ENCODE measurements at regions not wholly inside any gene's neighbourhood (a gene's known extent, or its start where the extent isn't known, plus 50 kb on each side); places are given as distances from the start of the nearest gene placed in this dataset.
"Not testable (repeated sequence)": the region's sequence is repeated elsewhere in the genome, so short reads cannot be mapped to it uniquely, and the experiment has no call there.

DNA sequence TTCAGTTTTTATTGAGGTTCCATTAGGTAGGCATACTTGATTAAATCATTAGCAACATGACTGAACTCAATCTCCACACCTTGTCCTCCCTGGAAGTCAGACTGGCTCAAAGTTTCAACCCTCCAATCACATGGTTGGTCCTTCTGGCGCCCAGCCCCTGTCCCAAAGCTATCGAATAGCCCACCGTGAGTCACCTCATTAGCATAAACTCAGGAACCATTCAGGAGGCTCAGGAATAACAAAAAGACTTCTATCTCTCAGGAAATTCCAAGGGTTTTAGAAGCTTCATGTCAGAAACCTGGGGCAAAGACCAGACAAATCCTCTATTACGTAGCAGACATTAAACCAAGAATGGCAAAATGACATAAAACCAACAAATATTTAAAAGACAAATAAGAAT lies 78.6 kb downstream of the RGS2 start:
- H3K4me3 ChIP-seq (ENCODE audit: low read depth, low read length), result no peak overlapping the region
- TF ChIP-seq, protein P1, sequence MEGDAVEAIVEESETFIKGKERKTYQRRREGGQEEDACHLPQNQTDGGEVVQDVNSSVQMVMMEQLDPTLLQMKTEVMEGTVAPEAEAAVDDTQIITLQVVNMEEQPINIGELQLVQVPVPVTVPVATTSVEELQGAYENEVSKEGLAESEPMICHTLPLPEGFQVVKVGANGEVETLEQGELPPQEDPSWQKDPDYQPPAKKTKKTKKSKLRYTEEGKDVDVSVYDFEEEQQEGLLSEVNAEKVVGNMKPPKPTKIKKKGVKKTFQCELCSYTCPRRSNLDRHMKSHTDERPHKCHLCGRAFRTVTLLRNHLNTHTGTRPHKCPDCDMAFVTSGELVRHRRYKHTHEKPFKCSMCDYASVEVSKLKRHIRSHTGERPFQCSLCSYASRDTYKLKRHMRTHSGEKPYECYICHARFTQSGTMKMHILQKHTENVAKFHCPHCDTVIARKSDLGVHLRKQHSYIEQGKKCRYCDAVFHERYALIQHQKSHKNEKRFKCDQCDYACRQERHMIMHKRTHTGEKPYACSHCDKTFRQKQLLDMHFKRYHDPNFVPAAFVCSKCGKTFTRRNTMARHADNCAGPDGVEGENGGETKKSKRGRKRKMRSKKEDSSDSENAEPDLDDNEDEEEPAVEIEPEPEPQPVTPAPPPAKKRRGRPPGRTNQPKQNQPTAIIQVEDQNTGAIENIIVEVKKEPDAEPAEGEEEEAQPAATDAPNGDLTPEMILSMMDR (IDR thresholded peaks at IDR 0.05; ENCODE audit: insufficient read depth, low read depth, low read length), result no peak
- DNase-seq (ENCODE audit: low read depth), result no peak

DNA sequence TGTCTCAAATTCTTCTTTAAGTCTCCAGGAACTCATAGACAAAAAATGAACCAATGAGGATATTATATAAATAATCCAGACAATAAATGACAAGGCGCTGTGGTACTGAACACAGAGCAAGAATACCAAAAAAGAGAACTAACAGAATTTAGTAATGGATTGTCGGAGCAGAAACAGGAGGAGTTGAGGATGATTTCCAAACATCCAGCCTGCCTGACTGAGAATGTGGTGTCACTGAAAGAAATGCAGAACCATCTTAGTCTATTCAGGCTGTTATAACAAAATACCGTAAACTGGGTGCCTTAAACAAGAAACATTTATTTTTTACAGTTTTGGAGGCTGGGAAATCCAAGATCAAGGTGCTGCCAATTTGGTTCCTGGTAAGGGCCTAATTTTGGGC lies 79.7 kb downstream of the RGS2 start:
- DNase-seq (ENCODE audit: low read depth), result no peak
- TF ChIP-seq, protein P1 (IDR thresholded peaks at IDR 0.05; ENCODE audit: insufficient read depth, low read depth, low read length), result no peak
- no peak overlapping the region for H3K4me3 ChIP-seq (ENCODE audit: low read depth, low read length)

DNA sequence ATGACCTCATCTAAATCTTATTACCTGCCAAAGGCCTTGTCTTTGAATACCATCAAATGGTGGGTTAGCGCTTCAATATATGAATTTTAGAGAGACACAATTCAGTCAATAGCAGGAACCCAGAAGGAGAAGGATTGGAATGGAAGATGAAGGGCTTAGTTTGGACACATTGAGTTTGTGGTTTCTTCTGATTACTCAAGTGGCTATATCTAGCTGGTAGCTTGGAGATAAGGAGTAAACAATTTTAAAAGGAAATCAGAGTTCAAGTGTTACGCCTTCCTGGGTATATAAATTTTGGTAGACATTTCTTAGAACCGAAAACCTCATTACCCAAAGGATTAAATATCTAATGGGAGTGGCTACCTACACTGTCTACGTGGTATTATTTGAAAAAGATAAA lies 80.2 kb downstream of the RGS2 start:
- DNase-seq (ENCODE audit: low read depth), result no peak
- no peak overlapping the region for H3K4me3 ChIP-seq (ENCODE audit: low read depth, low read length)
- TF ChIP-seq, protein P1 (IDR thresholded peaks at IDR 0.05; ENCODE audit: insufficient read depth, low read depth, low read length), result no peak

DNA sequence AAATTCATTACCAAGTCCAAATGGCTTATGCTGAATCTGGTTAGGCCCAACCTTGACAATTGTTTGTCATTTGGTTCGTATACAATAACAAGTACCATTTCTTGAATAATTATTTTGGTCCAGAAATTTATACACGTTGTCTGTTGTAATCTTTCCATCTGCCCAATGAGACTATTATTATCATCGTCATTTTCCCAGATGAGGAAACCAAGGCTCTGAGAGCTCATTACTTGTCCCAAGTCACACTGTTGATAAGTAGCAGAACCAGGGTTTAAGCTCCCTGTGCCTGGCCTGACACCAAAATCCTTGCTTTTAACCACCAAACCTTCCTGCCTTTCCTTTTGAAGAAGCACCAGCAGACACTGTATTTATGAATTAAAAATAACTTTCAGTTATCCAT lies 81.3 kb downstream of the RGS2 start:
- TF ChIP-seq, protein P1 (IDR thresholded peaks at IDR 0.05; ENCODE audit: insufficient read depth, low read depth, low read length), result no peak
- no peak overlapping the region for H3K4me3 ChIP-seq (ENCODE audit: low read depth, low read length)
- DNase-seq (ENCODE audit: low read depth), result no peak

DNA sequence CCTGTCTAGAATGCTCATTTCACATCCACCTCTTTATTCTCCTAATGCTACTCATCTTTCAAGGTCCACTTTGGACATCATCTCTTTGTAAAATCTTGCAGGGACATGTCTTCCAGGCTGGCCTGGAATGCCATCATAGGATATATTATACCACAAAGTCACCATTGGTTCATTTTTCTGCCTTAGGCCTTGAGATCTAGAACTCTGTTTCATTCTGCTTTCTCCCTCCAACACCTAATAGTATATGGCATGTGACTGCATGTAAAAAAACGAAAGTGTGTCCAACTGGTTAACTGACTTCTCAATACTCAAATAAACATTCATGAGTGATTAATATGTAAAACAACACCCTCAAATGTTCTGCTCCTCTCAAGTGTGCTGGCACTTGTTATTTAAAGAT lies 84.1 kb downstream of the RGS2 start:
- TF ChIP-seq, protein P1 (IDR thresholded peaks at IDR 0.05; ENCODE audit: insufficient read depth, low read depth, low read length), result no peak
- DNase-seq (ENCODE audit: low read depth), result no peak
- no peak overlapping the region for H3K4me3 ChIP-seq (ENCODE audit: low read depth, low read length)

DNA sequence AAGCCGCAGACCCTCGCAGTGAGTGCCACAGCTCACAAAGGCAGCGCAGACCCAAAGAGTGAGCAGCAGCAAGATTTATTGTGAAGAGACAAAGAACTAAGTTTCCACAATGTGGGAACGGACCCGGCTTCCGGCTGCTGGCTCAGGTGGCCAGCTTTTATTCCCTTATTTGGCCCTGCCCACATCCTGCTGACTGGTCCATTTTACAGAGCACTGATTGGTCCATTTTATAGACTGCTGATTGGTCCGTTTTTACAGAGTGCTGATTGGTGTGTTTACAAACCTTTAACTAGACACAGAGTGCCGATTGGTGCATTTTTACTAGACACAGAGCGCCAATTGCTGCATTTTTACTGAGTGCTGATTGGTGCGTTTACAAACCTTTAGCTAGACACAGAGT lies 86.6 kb downstream of the RGS2 start:
- DNase-seq (ENCODE audit: low read depth); H3K4me3 ChIP-seq (ENCODE audit: low read depth, low read length): not testable (repeated sequence)

DNA sequence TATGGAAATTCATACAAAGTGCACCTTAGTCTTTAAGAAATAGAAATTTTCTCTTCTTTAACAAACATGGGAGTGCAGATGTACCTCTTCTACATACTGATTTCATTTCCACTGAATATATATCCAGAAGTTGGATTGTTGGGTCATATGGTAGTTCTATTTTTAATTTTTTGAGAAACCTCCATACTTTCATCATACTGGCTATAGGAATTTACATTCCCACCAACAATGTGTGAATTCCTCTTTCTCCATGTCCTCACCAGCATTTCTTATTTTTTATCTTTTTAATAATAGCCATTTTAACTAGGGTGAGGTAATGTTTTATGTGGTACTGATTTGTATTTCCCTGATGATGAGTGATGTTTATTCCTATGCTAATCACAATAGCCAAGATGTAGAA lies 87.5 kb downstream of the RGS2 start:
- TF ChIP-seq, protein P1 (IDR thresholded peaks at IDR 0.05; ENCODE audit: insufficient read depth, low read depth, low read length), result no peak

More for the DNA sequence above, 87.5 kb downstream of the RGS2 start:
- H3K4me3 ChIP-seq (ENCODE audit: low read depth, low read length), result no peak overlapping the region
- DNase-seq (ENCODE audit: low read depth), result no peak
